HepG2 (cell line): ENCODE measurements at regions not wholly inside any gene's neighbourhood (a gene's known extent, or its start where the extent isn't known, plus 50 kb on each side); places are given as distances from the start of the nearest gene placed in this dataset.
"Not testable (repeated sequence)": the region's sequence is repeated elsewhere in the genome, so short reads cannot be mapped to it uniquely, and the experiment has no call there.

Source experiments
- ATAC-seq: fragments of 200-7000 bp; cut with Tn5 transposase; 3 replicates; pipeline ENCODE4 v1.9.1; 2020; ENCODE audit warnings: mild to moderate bottlenecking, moderate library complexity
- BruUV-seq: library from RNA; stranded (reverse); fragments of 400-500 nt; replicated peaks from 2 replicates; lab custom pipeline; 2021; lab: Mats Ljungman, UMichigan
- CTCF ChIA-PET: fragments of 300-600 bp; formaldehyde crosslinking; extraction: SDS; loops from one replicate; lab custom pipeline; 2021; ENCODE audit warnings: low total read pairs, inconsistent platforms, low intra/inter-chr PET ratio; lab: Yijun Ruan, JAX
- POLR2A ChIA-PET: fragments of 350-600 bp; sonication (Branson Sonifier 250); formaldehyde crosslinking; loops from one replicate; lab custom pipeline; 2020; ENCODE audit warnings: antibody characterized with exemption, inconsistent platforms; lab: Yijun Ruan, JAX
- DNase-seq: peaks from one replicate; pipeline ENCODE4 v3.0.0-alpha.2; 2015; ENCODE audit warnings: low spot score
- FAIRE-seq: peaks from 3 replicates; lab custom pipeline; 2011; peaks lifted over from hg19 to GRCh38; lab: Jason Lieb, UNC
- H2AFZ ChIP-seq: one replicate; pipeline ENCODE4 v1.6.1; 2011; ENCODE audit warnings: low read length, inconsistent platforms
- H3K27ac ChIP-seq: fragments of 300-600 bp; 3 replicates; pipeline ENCODE4 v1.8.0; 2011; ENCODE audit warnings: mixed run types, mild to moderate bottlenecking, mixed read lengths, low read length, inconsistent platforms; ENCODE audit not compliant: insufficient read depth; ENCODE audit errors: extremely low read length
- H3K27me3 ChIP-seq, 2 experiments: fragments of 200-600 bp in 1 of 2; 2 replicates in 1 of 2; 3 replicates in 1 of 2; pipeline versions ENCODE4 v1.6.0 to v1.8.0; 2011; ENCODE audit warnings: low read length in 2 of 2, mild to moderate bottlenecking in 2 of 2, moderate library complexity in 2 of 2, inconsistent platforms in 1 of 2; ENCODE audit not compliant: insufficient read depth in 2 of 2, control insufficient read depth in 1 of 2
- H3K36me3 ChIP-seq, 2 experiments: fragments of 200-600 bp in 1 of 2; replicated peaks in 1 of 2; 2 replicates in 1 of 2; 3 replicates in 1 of 2; pipeline versions ENCODE4 v1.5.1 to v1.8.0; 2011; ENCODE audit warnings: low read length in 2 of 2, inconsistent platforms in 1 of 2; ENCODE audit not compliant: insufficient read depth in 2 of 2, control insufficient read depth in 1 of 2
- H3K4me1 ChIP-seq: 2 replicates; pipeline ENCODE4 v1.5.1; 2012; ENCODE audit warnings: low read length, inconsistent platforms; ENCODE audit not compliant: insufficient read depth
- H3K4me2 ChIP-seq: 2 replicates; pipeline ENCODE4 v1.6.0; 2011; ENCODE audit warnings: low read depth, low read length, inconsistent platforms
- H3K4me3 ChIP-seq, 3 experiments: fragments of 200-600 bp in 1 of 3; sonication (generic), shearing (Covaris generic) in 1 of 3; replicated peaks in 1 of 3; 2 replicates each; pipeline ENCODE4 v1.5.1; 2011 to 2016; ENCODE audit warnings: low read length in 3 of 3, inconsistent platforms in 2 of 3, low read depth in 2 of 3, mild to moderate bottlenecking in 2 of 3, control low read depth in 1 of 3, mixed read lengths in 1 of 3; ENCODE audit not compliant: insufficient read depth in 1 of 3
- H3K79me2 ChIP-seq: one replicate; pipeline ENCODE4 v1.6.1; 2011; ENCODE audit warnings: low read length, inconsistent platforms; ENCODE audit not compliant: insufficient read depth
- H3K9ac ChIP-seq: 2 replicates; pipeline ENCODE4 v1.6.0; 2011; ENCODE audit warnings: mild to moderate bottlenecking, low read depth, low read length, inconsistent platforms; ENCODE audit not compliant: insufficient read depth
- H3K9me3 ChIP-seq: 2 replicates; pipeline ENCODE4 v1.5.1; 2012; ENCODE audit warnings: mild to moderate bottlenecking, low read length
- H4K20me1 ChIP-seq: 2 replicates; pipeline ENCODE4 v1.6.0; 2011; ENCODE audit warnings: inconsistent platforms, mild to moderate bottlenecking, low read length, moderate library complexity; ENCODE audit not compliant: insufficient read depth
- DNMT1 ChIP-seq: sonication (generic); formaldehyde crosslinking; IDR thresholded peaks from 2 replicates; pipeline ENCODE4 v1.5.1; 2020; ENCODE audit warnings: mild to moderate bottlenecking, missing genetic modification reagents
- DRAP1 ChIP-seq: IDR thresholded peaks from 2 replicates; pipeline ENCODE4 v1.6.1; 2016; ENCODE audit warnings: missing genetic modification reagents, missing compliant biosample characterization
- FOSL1 ChIP-seq: sonication (generic); formaldehyde crosslinking; IDR thresholded peaks from 2 replicates; pipeline ENCODE4 v1.9.0; 2021; ENCODE audit warnings: missing genetic modification reagents, borderline replicate concordance
- HOXA3 ChIP-seq: sonication (generic); formaldehyde crosslinking; IDR thresholded peaks from 2 replicates; pipeline ENCODE4 v1.5.0; 2020; ENCODE audit warnings: missing genetic modification reagents
- NBN ChIP-seq: fragments of 450-650 bp; conservative IDR thresholded peaks from 2 replicates; pipeline ENCODE4 v1.6.1; 2017
- NFYC ChIP-seq: IDR thresholded peaks from 2 replicates; pipeline ENCODE4 v1.6.1; 2016; ENCODE audit warnings: missing genetic modification reagents, missing compliant biosample characterization
- ZEB1 ChIP-seq: IDR thresholded peaks from 2 replicates; pipeline ENCODE4 v1.6.1; 2012; ENCODE audit warnings: mild to moderate bottlenecking, low read depth, inconsistent platforms; ENCODE audit not compliant: insufficient replicate concordance
- ZFP36L1 ChIP-seq: sonication (generic); formaldehyde crosslinking; IDR thresholded peaks from 2 replicates; pipeline ENCODE4 v1.8.0; 2022; ENCODE audit warnings: mild to moderate bottlenecking, missing genetic modification reagents, moderate library complexity
- ZMAT3 ChIP-seq: sonication (generic); formaldehyde crosslinking; conservative IDR thresholded peaks from 2 replicates; pipeline ENCODE4 v1.7.0; 2021; ENCODE audit warnings: missing genetic modification reagents
- ZNF281 ChIP-seq: sonication (generic); formaldehyde crosslinking; IDR thresholded peaks from 2 replicates; pipeline ENCODE4 v1.4.0; 2020; ENCODE audit warnings: missing genetic modification reagents, borderline replicate concordance
- ZNF512 ChIP-seq: sonication (generic); formaldehyde crosslinking; IDR thresholded peaks from 2 replicates; pipeline ENCODE4 v1.4.0; 2020; ENCODE audit warnings: mild to moderate bottlenecking, missing genetic modification reagents
- ZNF737 ChIP-seq: sonication (generic); formaldehyde crosslinking; IDR thresholded peaks from 2 replicates; pipeline ENCODE4 v1.5.0; 2020; ENCODE audit warnings: missing genetic modification reagents, mild to moderate bottlenecking, borderline replicate concordance
- ZZZ3 ChIP-seq: sonication (generic); formaldehyde crosslinking; IDR thresholded peaks from 2 replicates; pipeline ENCODE4 v1.4.0; 2020; ENCODE audit warnings: missing genetic modification reagents, mild to moderate bottlenecking, borderline replicate concordance
- WGBS: methylation state at CpG from one replicate; pipeline ENCODE4 v1.1.6; 2017; ENCODE audit warnings: low lambda C conversion rate; 5-methylcytosine and 5-hydroxymethylcytosine counted together
- in situ Hi-C: cut with HindIII; loops from 2 replicates; pipeline ENCODE4 v1.10.0; 2017; ENCODE audit warnings: low pct_unique_long_range_greater_than_20kb; ENCODE audit not compliant: extremely low pct_ligation_motif_present
- intact Hi-C: fragments of 100-400 bp; cut with micrococcal nuclease; formaldehyde crosslinking; loops from one replicate; pipeline ENCODE4 v1.10.0; 2022; ENCODE audit not compliant: unreplicated experiment

- ATAC-seq, H3K4me1 ChIP-seq, H3K9me3 ChIP-seq, intact Hi-C loops, H3K79me2 ChIP-seq, DNase-seq, POLR2A ChIA-PET, H3K4me3 ChIP-seq, H3K27ac ChIP-seq, H3K4me2 ChIP-seq, H2AFZ ChIP-seq, H3K36me3 ChIP-seq, FAIRE-seq, H4K20me1 ChIP-seq, BruUV-seq, CTCF ChIA-PET, in situ Hi-C loops, H3K27me3 ChIP-seq, H3K9ac ChIP-seq: not testable (repeated sequence)
- 0% methylated on average over 2 of the region's 2 CpGs for WGBS
These were observed 155.1 kb downstream of the SLITRK5 start for GRCh38 chr13:87826301-87826700.

GRCh38 chr13:87827479-87827878 lies 156.3 kb downstream of the SLITRK5 start:
- no peaks in the 10 kb centered on the region for H3K79me2 ChIP-seq
- no peaks in the 10 kb centered on the region for H3K9me3 ChIP-seq
- POLR2A ChIA-PET = no interaction called here
- no peaks in the 10 kb centered on the region for H3K27me3 ChIP-seq
- H3K36me3 ChIP-seq = no peaks in the 10 kb centered on the region
- no peak overlapping the region for H3K4me2 ChIP-seq
- no peak overlapping the region for H2AFZ ChIP-seq
- intact Hi-C loops = no loop called here
- H3K4me3 ChIP-seq = no peak overlapping the region
- BruUV-seq = no TSS peak
- H3K4me1 ChIP-seq = no peaks in the 10 kb centered on the region
- H3K27ac ChIP-seq = no peak overlapping the region
- in situ Hi-C loops = no loop called here
- CTCF ChIA-PET = no interaction called here
- no peak for FAIRE-seq
- ATAC-seq = no peak
- no peak overlapping the region for H3K9ac ChIP-seq
- 75% methylated on average over 4 of the region's 4 CpGs for WGBS
- H4K20me1 ChIP-seq = no peaks in the 10 kb centered on the region
- DNase-seq = no peak
- TF ChIP-seq ZZZ3 (CRISPR knock-in tag) (no peak), NFYC (no peak), DNMT1 (CRISPR knock-in tag) (no peak), ZMAT3 (no peak), FOSL1 (no peak), ZNF281 (CRISPR knock-in tag) (no peak), ZNF512 (CRISPR knock-in tag) (no peak), ZFP36L1 (CRISPR knock-in tag) (no peak), HOXA3 (CRISPR knock-in tag) (no peak), ZEB1 (no peak), DRAP1 (CRISPR knock-in tag) (no peak), NBN (no peak), ZNF737 (CRISPR knock-in tag) (no peak)
